Colonic mucosa (tissue), 4 donors: ENCODE measurements at regions not wholly inside any gene's neighbourhood (a gene's known extent, or its start where the extent isn't known, plus 50 kb on each side); places are given as distances from the start of the nearest gene placed in this dataset.

Experiments used
- DNase-seq: peaks from one replicate; pipeline ENCODE4 v3.0.0-alpha.2; 2020
- H3K27ac ChIP-seq: fragments of 200-600 bp; one replicate; pipeline ENCODE4 v1.8.0; 2021
- H3K27me3 ChIP-seq: fragments of 200-600 bp; one replicate; pipeline ENCODE4 v1.8.0; 2021
- H3K36me3 ChIP-seq: fragments of 200-600 bp; one replicate; pipeline ENCODE4 v1.8.0; 2021
- H3K4me1 ChIP-seq: fragments of 200-600 bp; one replicate; pipeline ENCODE4 v1.8.0; 2021; ENCODE audit warnings: mild to moderate bottlenecking
- H3K4me3 ChIP-seq: fragments of 200-600 bp; one replicate; pipeline ENCODE4 v1.8.0; 2021
- H3K9ac ChIP-seq, 2 donors: one replicate each; pipeline ENCODE4 v1.7.0; 2013; ENCODE audit warnings: control low read depth in 2 of 2, low read depth in 2 of 2, low read length in 2 of 2
- H3K9me3 ChIP-seq: fragments of 200-600 bp; one replicate; pipeline ENCODE4 v1.8.0; 2021
- intact Hi-C: fragments of 100-400 bp; cut with DNase I; formaldehyde crosslinking; loops from one replicate; pipeline ENCODE4 v1.14.1; 2022
- TF ChIP-seq, protein P1 (sequence below): fragments of 200-600 bp; IDR thresholded peaks from one replicate; pipeline ENCODE4 v1.8.0; 2022; ENCODE audit warnings: antibody characterized with exemption, mild to moderate bottlenecking
- donor health status: healthy.
- donor health status: DM: no; HTN: no; CAD: no.
- donor health status: DM: no; HTN: no; CAD: no.

DNA sequence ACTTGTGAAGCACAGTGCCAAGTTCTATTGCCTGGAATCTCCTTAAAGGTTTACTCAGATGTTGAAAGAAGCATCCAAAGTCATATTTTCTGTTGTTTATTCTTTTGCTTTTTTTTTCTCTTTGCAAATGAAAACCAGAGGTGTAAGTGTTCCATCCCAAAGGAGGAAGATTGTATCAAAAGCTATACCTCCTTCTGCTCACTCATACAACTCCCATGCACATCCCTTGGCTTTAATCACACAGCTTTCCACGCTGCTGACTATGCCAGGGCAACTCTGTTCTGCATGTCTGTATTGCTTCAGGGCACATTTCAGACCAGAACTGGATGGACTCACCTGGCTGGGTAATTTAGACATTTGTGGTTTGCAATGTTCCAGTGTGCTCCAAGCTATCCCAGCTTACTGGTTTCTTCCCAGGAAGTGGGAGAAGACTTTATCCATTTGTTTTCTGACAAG, 399.6 kb upstream of the TBL1XR1 start:
- no peak overlapping the region for H3K4me3 ChIP-seq

DNA sequence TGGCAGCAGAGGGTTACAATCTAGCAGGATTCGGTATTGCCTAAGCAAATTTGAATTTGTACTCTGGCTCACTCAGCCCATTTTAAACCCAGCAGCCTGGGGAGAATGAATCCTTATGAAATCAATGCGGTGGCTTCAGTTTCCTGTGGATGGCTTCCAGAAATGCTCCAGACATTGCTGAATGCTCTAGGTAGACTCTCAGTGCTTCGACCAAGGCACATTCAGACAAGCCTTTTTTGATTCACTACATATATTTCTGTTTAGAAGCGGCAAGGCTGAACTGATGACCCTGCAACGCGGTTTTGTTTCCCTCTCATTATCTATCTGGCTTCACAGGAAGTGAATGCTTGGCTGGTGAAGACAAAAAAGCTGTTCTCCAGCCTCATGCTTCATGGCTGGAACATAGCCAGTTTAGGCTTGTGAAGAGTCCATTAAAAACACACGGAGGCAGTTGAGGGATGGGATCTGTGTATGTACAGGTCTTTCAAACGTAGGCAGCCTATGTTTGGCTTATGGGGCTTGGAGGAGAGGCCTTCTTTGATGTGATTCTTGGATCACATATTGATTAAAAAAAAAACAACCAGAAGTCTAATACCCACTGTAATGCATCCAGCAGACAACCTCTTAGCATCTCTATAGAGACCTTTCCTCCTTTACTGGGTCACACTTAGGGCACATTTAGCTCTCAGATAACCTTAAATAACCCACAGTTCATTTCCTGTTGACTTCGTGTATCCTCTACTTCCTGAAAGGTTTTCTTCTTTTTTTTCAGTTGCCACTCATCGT, 400.2 kb upstream of the TBL1XR1 start:
- H3K4me3 ChIP-seq = no peak overlapping the region
- peak overlapping the region; percentile 49 for H3K27ac ChIP-seq
- no peaks in the 10 kb centered on the region for H3K27me3 ChIP-seq
- TF ChIP-seq, protein P1, sequence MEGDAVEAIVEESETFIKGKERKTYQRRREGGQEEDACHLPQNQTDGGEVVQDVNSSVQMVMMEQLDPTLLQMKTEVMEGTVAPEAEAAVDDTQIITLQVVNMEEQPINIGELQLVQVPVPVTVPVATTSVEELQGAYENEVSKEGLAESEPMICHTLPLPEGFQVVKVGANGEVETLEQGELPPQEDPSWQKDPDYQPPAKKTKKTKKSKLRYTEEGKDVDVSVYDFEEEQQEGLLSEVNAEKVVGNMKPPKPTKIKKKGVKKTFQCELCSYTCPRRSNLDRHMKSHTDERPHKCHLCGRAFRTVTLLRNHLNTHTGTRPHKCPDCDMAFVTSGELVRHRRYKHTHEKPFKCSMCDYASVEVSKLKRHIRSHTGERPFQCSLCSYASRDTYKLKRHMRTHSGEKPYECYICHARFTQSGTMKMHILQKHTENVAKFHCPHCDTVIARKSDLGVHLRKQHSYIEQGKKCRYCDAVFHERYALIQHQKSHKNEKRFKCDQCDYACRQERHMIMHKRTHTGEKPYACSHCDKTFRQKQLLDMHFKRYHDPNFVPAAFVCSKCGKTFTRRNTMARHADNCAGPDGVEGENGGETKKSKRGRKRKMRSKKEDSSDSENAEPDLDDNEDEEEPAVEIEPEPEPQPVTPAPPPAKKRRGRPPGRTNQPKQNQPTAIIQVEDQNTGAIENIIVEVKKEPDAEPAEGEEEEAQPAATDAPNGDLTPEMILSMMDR = no peak
- H3K4me1 ChIP-seq = no peaks in the 10 kb centered on the region
- DNase-seq = peak; percentile 42
- no peaks in the 10 kb centered on the region for H3K9me3 ChIP-seq
- intact Hi-C loops = no loop called here
- peak overlapping the region in 1 of 2 donors; percentile 26 for H3K9ac ChIP-seq
- H3K36me3 ChIP-seq = no peaks in the 10 kb centered on the region

More for the DNA sequence above, 399.6 kb upstream of the TBL1XR1 start:
- H3K9ac ChIP-seq = peak overlapping the region in 1 of 2 donors; percentile 26
- H3K9me3 ChIP-seq = no peaks in the 10 kb centered on the region
- TF ChIP-seq, protein P1 = no peak
- H3K36me3 ChIP-seq = no peaks in the 10 kb centered on the region
- no peaks in the 10 kb centered on the region for H3K4me1 ChIP-seq
- DNase-seq = no peak
- intact Hi-C loops = no loop called here
- H3K27ac ChIP-seq = peak overlapping the region; percentile 49
- no peaks in the 10 kb centered on the region for H3K27me3 ChIP-seq

DNA sequence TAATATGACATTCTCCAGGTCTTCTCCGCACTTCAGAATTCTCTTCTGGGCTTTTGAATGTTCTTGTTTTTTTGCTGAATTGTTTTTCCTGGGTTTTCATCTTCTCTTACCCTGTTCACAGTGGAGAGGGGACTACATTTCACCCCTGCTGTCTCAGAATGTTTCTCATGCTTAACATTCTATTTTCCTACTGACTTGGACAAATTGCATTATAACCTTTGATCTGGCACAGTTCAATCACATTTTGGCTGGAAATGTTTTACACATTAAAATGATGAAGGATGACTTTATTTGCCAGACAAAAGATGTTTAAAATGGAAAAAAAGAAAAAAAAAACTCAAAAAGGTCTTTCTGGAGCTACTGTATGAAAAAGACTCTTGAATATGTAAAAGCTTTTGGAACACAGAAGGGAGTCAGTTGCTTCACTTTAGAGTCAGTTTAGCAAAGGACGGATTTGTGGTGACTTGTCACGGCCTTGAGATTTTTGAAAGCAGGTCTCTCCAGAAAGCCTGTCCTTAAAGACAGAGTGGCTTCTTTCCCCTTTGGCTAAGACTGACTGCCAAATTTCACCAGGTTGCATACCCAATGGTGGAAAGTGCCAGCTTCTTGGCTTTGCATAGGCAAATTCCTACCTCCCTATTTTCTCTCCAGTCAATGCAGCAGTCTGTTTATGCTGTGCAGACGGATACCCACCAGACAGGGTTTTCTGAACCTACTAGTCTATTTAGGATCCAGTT, 401.0 kb upstream of the TBL1XR1 start:
- Histone ChIP-seq H3K27ac (peak overlapping the region; percentile 49), H3K9me3 (no peaks in the 10 kb centered on the region), H3K9ac (no peak overlapping the region), H3K27me3 (no peaks in the 10 kb centered on the region), H3K4me3 (no peak overlapping the region), H3K4me1 (peaks cover 3% of the 10 kb centered on the region), H3K36me3 (no peaks in the 10 kb centered on the region)
- TF ChIP-seq, protein P1 = no peak
- DNase-seq = no peak
- intact Hi-C loops = no loop called here

DNA sequence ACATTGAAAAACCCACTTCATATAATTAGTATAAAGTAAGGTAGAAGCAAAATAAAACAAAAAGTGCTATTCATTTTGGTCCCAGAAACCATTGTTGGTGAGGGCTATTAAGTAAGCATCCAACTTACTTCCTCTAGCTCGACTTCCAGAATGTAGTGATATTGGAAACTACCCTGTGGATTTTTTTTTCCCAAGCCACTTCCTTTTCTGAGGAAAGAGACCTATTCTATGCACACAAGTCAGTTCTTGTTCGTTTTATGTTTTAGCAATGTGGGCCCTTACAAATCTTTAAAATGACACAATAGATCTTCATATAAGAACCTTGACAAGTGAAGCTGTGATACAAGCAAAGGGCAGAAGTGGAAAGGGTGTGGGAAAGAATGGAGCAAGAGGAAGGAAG, 402.0 kb upstream of the TBL1XR1 start:
- no peak overlapping the region for H3K27ac ChIP-seq
- TF ChIP-seq, protein P1 = no peak
- no peak overlapping the region for H3K9ac ChIP-seq
- H3K36me3 ChIP-seq = no peaks in the 10 kb centered on the region
- no peaks in the 10 kb centered on the region for H3K9me3 ChIP-seq
- intact Hi-C loops = no loop called here
- no peaks in the 10 kb centered on the region for H3K27me3 ChIP-seq
- peaks cover 3% of the 10 kb centered on the region for H3K4me1 ChIP-seq
- no peak overlapping the region for H3K4me3 ChIP-seq
- DNase-seq = no peak

DNA sequence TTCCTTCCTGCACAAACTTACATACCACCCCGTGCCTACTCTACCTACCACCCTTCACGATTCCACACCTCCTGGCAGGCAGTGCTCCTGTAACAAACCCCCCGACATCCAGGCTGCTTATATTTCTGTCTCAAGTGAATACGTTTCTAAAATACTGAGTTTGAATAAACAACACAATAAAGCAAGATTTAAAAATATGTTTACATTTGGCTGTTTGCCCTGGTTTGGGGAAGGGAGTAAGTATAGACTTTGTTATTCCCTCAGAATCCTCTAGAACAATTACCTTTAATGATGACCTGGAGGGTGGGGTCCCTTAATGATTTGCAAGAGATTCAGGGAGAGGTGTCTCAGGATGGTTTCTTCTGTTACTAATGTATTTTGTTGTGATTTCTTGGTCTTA, 402.6 kb upstream of the TBL1XR1 start:
- H3K27ac ChIP-seq = no peak overlapping the region
- no peaks in the 10 kb centered on the region for H3K9me3 ChIP-seq
- no peak overlapping the region for H3K9ac ChIP-seq
- H3K4me3 ChIP-seq = no peak overlapping the region
- H3K36me3 ChIP-seq = no peaks in the 10 kb centered on the region
- no peaks in the 10 kb centered on the region for H3K27me3 ChIP-seq
- intact Hi-C loops = no loop called here
- TF ChIP-seq, protein P1 = no peak
- H3K4me1 ChIP-seq = peaks cover 3% of the 10 kb centered on the region
- no peak for DNase-seq
